Breast epithelium (tissue), 4 donors: ENCODE measurements at regions not wholly inside any gene's neighbourhood (a gene's known extent, or its start where the extent isn't known, plus 50 kb on each side); places are given as distances from the start of the nearest gene placed in this dataset.

Experiments used
- DNase-seq, 2 donors: peaks; one replicate each; pipeline ENCODE4 v3.0.0-alpha.2; 2019; ENCODE audit warnings: low spot score in 2 of 2
- H3K27ac ChIP-seq, 2 donors: fragments of 200-600 bp; sonication (generic) in 1 of 2; one replicate each; pipeline ENCODE4 v1.5.1; 2016 to 2019; ENCODE audit warnings: mild to moderate bottlenecking in 1 of 2
- H3K27me3 ChIP-seq, 2 donors: fragments of 200-600 bp; sonication (generic) in 1 of 2; one replicate each; pipeline versions ENCODE4 v1.5.1 to v1.6.0; 2017 to 2019; ENCODE audit warnings: control low read depth in 1 of 2, mild to moderate bottlenecking in 1 of 2
- H3K36me3 ChIP-seq: fragments of 200-600 bp; one replicate; pipeline ENCODE4 v1.5.1; 2019
- H3K4me1 ChIP-seq, 2 donors: fragments of 200-600 bp; sonication (generic); one replicate each; pipeline ENCODE4 v1.5.1; 2016 to 2019; ENCODE audit warnings: control low read depth in 1 of 2
- H3K4me3 ChIP-seq, 3 donors: fragments of 200-600 bp; sonication (generic); 1 replicate in 2 of 3; 2 replicates in 1 of 3; pipeline ENCODE4 v1.5.1; 2016 to 2019; ENCODE audit warnings: mild to moderate bottlenecking in 3 of 3, moderate library complexity in 2 of 3
- H3K9me3 ChIP-seq, 2 donors: fragments of 200-600 bp; sonication (generic) in 1 of 2; one replicate each; pipeline ENCODE4 v1.5.1; 2016 to 2019; ENCODE audit warnings: control low read depth in 1 of 2
- POLR2A ChIP-seq: fragments of 450-650 bp; IDR thresholded peaks from one replicate; pipeline ENCODE4 v1.6.1; 2016; ENCODE audit warnings: antibody characterized with exemption, mild to moderate bottlenecking, moderate library complexity
- POLR2AphosphoS5 ChIP-seq, 3 donors: sonication (generic); formaldehyde crosslinking; IDR thresholded peaks; one replicate each; pipeline ENCODE4 v1.6.1; 2017; ENCODE audit warnings: antibody characterized with exemption in 3 of 3
- intact Hi-C: fragments of 100-400 bp; cut with DNase I; formaldehyde crosslinking; loops from one replicate; pipeline ENCODE4 v1.15.1; 2023; ENCODE audit warnings: low total_unique reads
- TF ChIP-seq, protein P1 (sequence below), 3 donors: fragments of 450-650 bp; IDR thresholded peaks; one replicate each; pipeline ENCODE4 v1.5.1; 2016 to 2017; ENCODE audit warnings: antibody characterized with exemption in 3 of 3, mild to moderate bottlenecking in 3 of 3, moderate library complexity in 3 of 3

DNA sequence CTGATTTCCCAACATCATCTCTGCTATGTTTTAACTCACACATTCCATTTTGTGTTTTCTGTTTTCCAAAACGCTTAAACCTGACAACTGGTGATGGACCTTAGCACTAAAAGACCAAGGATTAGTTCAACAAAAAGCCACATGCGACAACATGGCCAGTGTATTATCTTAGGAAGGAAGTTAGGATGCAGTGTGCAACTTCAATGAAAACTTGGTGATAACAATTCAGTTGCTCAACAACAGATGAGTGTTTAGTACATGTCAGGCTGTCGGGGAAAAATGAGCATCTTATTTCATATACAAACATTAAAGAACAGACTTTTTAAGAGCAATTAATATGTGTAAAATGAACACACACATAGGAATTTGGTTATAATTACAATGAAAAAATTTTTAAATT lies 780.0 kb downstream of the SEMA5A start:
- no peaks in the 10 kb centered on the region for H3K27me3 ChIP-seq
- H3K9me3 ChIP-seq: no peaks in the 10 kb centered on the region
- intact Hi-C loops: no loop called here
- H3K4me3 ChIP-seq: no peak overlapping the region
- H3K4me1 ChIP-seq: no peaks in the 10 kb centered on the region
- H3K27ac ChIP-seq: no peak overlapping the region
- no peaks in the 10 kb centered on the region for H3K36me3 ChIP-seq
- TF ChIP-seq, protein P1, sequence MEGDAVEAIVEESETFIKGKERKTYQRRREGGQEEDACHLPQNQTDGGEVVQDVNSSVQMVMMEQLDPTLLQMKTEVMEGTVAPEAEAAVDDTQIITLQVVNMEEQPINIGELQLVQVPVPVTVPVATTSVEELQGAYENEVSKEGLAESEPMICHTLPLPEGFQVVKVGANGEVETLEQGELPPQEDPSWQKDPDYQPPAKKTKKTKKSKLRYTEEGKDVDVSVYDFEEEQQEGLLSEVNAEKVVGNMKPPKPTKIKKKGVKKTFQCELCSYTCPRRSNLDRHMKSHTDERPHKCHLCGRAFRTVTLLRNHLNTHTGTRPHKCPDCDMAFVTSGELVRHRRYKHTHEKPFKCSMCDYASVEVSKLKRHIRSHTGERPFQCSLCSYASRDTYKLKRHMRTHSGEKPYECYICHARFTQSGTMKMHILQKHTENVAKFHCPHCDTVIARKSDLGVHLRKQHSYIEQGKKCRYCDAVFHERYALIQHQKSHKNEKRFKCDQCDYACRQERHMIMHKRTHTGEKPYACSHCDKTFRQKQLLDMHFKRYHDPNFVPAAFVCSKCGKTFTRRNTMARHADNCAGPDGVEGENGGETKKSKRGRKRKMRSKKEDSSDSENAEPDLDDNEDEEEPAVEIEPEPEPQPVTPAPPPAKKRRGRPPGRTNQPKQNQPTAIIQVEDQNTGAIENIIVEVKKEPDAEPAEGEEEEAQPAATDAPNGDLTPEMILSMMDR (IDR thresholded peaks at IDR 0.05): no peak
- TF ChIP-seq POLR2AphosphoS5 (IDR thresholded peaks at IDR 0.05) (no peak), POLR2A (no peak)
- DNase-seq: no peak

DNA sequence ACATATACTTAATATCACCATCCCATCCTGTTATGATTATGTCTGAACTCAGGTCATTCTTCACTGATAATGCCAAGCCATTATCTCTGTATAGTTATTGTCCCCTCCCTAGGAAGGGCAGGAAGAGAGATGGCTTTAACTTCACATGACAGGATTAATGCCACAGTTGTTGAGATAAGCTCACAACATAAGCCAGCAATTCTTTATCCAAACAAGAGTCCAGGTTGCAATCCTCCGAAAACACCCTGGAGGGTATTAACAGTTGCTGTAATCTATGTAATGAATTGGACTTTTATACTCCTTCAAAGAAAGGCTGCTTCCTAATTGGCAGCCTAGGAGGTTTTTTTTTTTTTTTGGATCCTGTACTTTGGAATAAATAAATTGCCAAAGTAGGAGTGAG lies 779.4 kb downstream of the SEMA5A start:
- no peak for DNase-seq
- Histone ChIP-seq H3K4me3 (no peak overlapping the region), H3K9me3 (no peaks in the 10 kb centered on the region), H3K27ac (no peak overlapping the region), H3K4me1 (no peaks in the 10 kb centered on the region), H3K27me3 (no peaks in the 10 kb centered on the region), H3K36me3 (no peaks in the 10 kb centered on the region)
- intact Hi-C loops: no loop called here
- TF ChIP-seq POLR2AphosphoS5 (IDR thresholded peaks at IDR 0.05): no peak
- no peak for TF ChIP-seq POLR2A
- TF ChIP-seq, protein P1 (IDR thresholded peaks at IDR 0.05): no peak

DNA sequence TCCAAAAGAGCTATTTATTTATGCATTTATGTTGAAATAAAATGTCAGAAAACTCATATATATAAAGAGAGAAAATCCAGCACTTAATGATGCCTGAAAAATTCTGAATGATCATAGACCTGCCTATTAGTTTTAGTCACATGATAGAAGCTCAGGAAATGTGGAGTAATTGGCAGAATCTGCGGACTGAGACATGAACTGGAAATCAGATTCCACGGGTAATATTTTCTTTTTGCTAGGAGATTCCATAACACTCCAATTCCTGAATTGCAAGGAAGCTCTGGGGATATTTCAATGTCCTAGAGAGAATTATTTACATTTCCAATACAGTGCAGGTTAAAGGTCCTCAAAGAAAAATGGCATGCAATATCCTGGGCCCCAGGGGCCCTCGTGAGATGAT lies 778.8 kb downstream of the SEMA5A start:
- H3K9me3 ChIP-seq: no peaks in the 10 kb centered on the region
- H3K36me3 ChIP-seq: no peaks in the 10 kb centered on the region
- no peaks in the 10 kb centered on the region for H3K27me3 ChIP-seq
- H3K27ac ChIP-seq: no peak overlapping the region
- TF ChIP-seq POLR2A (no peak), POLR2AphosphoS5 (IDR thresholded peaks at IDR 0.05) (no peak)
- TF ChIP-seq, protein P1 (IDR thresholded peaks at IDR 0.05): no peak
- no peaks in the 10 kb centered on the region for H3K4me1 ChIP-seq
- H3K4me3 ChIP-seq: no peak overlapping the region
- DNase-seq: no peak
- intact Hi-C loops: no loop called here

DNA sequence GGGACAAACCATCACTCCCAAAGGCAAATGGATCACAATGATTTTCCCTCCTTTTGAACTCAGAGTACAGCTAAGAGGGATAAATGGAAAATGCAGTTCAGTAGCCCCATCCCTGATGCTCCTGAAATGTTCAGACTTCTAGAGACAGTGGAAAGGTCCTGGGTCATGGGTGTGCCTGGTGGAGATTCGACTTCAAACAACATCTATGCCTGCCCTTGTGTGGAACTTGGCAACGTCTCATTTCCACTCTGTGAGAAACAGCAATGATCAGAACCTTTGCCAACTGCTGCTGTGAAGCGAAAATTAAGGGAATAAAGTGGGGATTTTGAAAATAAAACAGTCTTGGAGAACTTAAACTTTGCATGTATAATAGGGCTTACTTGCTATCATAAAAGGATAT lies 778.1 kb downstream of the SEMA5A start:
- TF ChIP-seq POLR2A (no peak), POLR2AphosphoS5 (IDR thresholded peaks at IDR 0.05) (no peak)
- TF ChIP-seq, protein P1 (IDR thresholded peaks at IDR 0.05): no peak
- H3K4me3 ChIP-seq: no peak overlapping the region
- no peak for DNase-seq
- no peak overlapping the region for H3K27ac ChIP-seq
- no peaks in the 10 kb centered on the region for H3K4me1 ChIP-seq
- no peaks in the 10 kb centered on the region for H3K9me3 ChIP-seq
- intact Hi-C loops: no loop called here
- no peaks in the 10 kb centered on the region for H3K36me3 ChIP-seq
- no peaks in the 10 kb centered on the region for H3K27me3 ChIP-seq

DNA sequence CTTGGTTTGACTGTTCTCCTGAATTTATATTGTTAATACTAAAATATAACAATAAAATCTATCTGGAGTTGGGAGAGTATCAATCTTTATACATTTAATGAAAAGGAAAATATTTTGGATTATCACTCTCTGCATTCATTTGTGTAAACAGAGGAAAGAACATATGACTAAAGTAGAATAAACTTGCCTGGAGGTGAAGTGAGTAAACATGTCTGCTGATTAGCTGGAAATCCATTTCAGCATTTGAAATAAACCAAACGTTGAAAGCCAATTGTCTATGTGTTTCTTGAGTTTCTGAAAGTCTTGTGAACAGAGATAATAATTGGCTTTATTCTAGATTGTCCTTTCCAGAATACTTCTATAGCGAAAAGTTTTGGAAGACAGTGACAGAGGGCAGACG lies 776.2 kb downstream of the SEMA5A start:
- H3K27me3 ChIP-seq: no peaks in the 10 kb centered on the region
- DNase-seq: no peak
- H3K9me3 ChIP-seq: no peaks in the 10 kb centered on the region
- TF ChIP-seq POLR2A: no peak
- TF ChIP-seq, protein P1 (IDR thresholded peaks at IDR 0.05): no peak
- no peak for TF ChIP-seq POLR2AphosphoS5 (IDR thresholded peaks at IDR 0.05)
- intact Hi-C loops: no loop called here
- no peak overlapping the region for H3K4me3 ChIP-seq
- no peaks in the 10 kb centered on the region for H3K36me3 ChIP-seq
- H3K4me1 ChIP-seq: no peaks in the 10 kb centered on the region
- H3K27ac ChIP-seq: no peak overlapping the region
